Erythroblast (primary cell): ENCODE measurements at regions not wholly inside any gene's neighbourhood (a gene's known extent, or its start where the extent isn't known, plus 50 kb on each side); places are given as distances from the start of the nearest gene placed in this dataset.

Experiments used
- DNase-seq, 2 experiments: peaks; one replicate each; lab custom pipeline; 2025; lab: John Stamatoyannopoulos, UW
- GATA1 ChIP-seq: IDR thresholded peaks from 2 replicates; pipeline ENCODE4 v1.6.1; 2011; ENCODE audit warnings: low read depth, mild to moderate bottlenecking, control low read depth, low read length, moderate library complexity
- POLR2A ChIP-seq: IDR thresholded peaks from 2 replicates; pipeline ENCODE4 v1.6.1; 2011; ENCODE audit warnings: mild to moderate bottlenecking, low read length

DNA sequence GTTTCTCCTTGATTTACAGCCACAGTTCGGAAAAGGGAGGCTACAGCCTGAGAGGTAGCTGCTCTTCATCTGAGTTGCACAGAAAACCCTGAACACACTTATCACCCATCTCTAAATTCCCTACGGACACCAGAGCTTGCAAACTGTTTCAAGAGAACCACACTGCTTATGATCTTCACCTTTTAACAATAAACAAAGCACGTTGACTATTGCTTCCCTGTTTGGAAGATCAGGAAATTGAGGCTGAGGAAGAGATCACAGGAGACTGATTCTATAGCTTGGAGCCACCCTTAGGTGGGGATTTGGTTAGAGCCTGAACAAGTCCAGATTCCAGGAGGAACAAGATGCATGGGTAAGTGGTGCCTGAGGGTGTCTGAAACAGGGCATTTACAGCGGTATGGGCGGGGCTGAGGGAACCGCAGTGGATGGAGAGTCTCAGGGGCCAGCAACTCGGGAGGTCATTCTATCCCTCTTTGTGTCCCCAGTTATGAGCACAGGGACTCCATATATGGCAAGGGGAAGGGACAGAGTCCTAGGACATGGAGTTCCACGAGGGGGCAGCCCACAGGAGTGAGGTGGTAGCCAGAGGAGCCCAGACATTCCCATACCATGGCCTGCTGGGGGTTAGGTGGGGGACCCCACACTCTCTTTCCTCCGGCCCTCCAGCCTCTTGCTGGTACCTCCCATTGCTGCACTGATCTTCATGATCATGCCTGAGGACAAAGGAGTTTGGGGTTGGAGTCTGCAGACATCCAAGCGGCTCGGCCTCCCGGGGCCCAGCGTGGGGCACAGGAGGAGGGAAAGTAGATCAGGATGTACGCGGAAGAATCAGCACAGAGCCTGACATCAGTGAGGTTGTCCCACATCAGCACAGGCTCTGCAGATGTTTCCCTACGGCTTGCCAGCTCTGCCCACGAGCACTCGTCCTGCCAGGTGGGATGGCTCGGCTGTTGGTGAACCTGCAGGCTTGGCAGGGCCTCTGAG is 162.3 kb upstream of the ZNF536 start:
- TF ChIP-seq GATA1, result no peak
- no peak for TF ChIP-seq POLR2A
- DNase-seq, result no peak

DNA sequence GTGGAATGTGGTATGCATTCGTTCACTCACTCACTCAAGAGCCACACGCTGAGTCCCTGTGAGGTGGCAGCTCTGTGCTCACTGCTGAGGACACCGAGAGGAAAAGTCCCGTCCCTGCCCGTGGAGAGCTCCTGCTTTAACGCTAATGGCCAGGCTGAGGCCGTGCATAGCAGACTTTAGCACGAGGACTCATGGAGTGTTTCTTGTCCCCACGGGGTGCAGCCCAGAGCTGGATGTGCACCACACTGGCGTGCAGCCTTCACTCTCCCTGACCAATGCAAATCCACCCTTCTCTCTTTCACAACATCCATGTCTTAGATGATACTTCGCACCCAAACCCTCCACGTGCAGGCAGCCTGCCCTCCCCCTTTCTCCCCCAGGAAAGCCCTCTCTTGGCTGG is 159.6 kb upstream of the ZNF536 start:
- no peak for DNase-seq
- no peak for TF ChIP-seq GATA1
- TF ChIP-seq POLR2A, result no peak

DNA sequence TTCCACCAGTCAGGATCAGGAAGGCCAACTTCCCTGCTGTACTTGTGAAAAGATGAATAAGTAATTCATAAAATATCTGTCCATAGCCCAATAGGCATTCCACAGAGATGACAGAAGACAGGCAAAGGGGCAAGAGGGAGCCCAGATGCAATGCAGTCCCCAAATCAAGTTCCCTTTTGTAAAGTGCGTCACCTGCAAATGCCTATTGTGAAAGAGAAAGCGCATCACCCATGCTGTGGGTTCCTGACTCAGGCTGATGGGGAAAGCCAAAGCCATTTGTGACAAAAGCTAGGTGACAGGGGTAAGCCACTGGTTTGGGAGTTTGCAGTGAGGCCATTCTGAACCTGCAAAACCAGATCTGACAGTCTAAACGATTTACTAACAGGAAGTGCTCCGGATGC is 157.5 kb upstream of the ZNF536 start:
- no peak for TF ChIP-seq GATA1
- TF ChIP-seq POLR2A, result no peak
- DNase-seq, result no peak

DNA sequence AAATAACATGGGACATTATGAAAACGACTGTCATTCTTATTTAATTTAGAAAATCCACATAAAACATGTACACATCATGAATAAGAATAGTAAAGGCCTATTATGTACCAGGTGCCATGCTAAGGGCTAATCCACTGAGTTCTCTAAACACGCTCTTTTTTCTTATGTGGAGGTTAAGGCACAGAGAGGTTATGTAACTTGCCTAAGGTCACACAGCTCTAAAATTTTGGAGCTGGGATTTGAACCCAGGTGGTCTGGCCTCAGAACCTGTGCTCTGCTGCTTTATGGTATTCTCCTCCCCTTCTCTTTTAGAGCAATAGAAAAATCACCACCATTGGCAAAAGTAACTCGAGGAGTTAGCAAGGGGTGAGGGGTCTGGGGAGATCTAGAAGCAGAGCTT is 156.9 kb upstream of the ZNF536 start:
- TF ChIP-seq POLR2A (no peak), GATA1 (no peak)
- DNase-seq, result no peak

DNA sequence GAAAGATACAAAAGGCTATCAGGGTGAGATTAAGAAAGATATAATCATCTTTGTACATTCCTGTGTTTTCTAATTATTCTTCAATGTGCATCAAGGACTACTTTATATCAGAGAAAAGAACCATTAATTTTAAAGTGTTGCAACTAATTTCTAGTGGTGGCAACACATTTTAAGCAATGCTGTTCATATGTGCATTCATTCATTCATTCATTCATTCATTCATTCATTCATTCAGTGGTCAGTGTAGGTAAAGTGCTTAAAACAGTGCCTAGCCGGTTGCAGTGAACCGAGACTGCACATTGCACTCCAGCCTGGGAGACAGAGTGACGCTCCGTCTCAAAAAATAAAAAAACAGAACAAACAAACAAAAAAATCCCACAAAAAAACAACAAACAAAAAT is 155.7 kb upstream of the ZNF536 start:
- no peak for DNase-seq
- TF ChIP-seq POLR2A, result no peak
- no peak for TF ChIP-seq GATA1

DNA sequence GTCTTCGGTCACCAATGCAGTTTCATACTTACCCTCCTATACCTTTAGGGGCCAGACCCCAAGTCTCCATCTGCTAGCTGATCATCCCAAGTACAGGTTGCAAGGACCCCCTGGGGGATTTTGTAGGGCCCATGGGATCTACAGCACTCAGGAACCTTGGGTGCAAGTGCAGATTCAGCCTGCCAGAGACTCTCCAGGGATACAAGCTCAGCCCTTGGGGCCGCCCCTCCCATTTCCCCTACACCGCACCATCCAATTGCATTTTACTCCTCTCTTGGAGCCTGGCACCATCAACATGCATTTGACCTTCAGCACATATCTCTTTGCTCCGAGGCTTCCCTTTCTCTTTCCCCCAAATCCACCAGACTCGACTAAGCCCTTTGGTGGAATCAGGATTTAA is 154.7 kb upstream of the ZNF536 start:
- DNase-seq, result no peak
- TF ChIP-seq GATA1 (no peak), POLR2A (no peak)

DNA sequence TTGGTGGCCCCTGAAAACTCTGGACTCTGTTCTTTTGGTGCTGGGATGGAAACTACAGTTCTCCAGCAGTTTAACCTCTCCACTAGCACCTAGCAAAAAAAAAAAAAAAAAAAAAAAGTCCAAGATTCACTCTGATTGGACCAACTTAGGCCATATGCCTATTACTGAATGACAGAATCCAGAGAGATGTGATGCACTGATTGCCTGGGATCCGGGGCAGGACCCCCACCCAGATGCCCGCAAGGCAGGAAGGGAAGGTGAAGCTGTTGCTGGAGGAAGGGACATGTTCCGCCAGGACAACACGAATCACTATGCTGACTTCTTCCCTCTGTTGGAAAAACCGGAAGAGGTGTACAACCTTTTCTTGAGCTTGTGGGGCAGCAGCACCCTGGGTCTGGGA is 152.5 kb upstream of the ZNF536 start:
- no peak for DNase-seq
- TF ChIP-seq GATA1 (no peak), POLR2A (no peak)

DNA sequence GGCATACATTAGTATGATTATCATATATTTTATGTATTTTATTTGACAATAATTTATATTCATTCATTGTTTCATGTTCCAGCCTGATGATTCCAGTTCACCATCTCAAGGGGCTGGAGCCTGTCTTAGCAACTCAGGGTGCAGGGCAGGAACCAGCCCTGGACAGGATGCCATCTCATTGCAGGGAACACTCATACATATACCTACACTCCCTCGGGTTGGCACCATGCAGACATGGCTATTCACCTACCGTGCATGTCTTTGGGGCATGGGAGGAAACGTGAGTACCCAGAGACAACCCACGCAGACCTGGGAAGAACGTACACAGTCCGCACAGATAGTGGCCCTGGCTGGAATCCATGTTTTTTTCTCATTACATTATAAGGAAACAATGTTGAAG is 151.0 kb upstream of the ZNF536 start:
- DNase-seq, result no peak
- TF ChIP-seq POLR2A (no peak), GATA1 (no peak)

DNA sequence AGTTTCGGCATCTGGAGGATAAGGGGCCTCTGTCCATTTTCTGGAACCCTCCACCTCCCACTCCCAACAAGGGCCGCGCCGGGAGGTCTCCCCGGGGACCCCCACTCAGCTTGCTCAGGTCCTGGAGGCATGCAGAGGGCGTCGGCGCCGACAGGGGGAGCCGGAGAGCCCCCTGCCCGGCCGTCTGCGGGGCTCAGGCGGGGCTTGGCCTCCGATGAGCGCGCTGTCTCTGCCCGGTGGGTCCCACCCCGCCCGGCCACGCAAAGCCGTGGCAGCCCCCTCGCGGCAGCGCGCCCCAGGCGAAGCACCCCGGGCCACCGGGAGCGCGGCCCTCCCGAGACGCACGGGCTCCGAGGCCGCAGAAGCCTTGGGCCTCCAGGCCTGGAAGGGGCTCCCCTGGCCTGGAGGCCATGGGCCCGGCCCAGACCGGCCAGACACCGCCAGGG is 149.7 kb upstream of the ZNF536 start:
- peak in 1 of 2 experiments; percentile 25 for DNase-seq
- TF ChIP-seq GATA1 (no peak), POLR2A (no peak)

DNA sequence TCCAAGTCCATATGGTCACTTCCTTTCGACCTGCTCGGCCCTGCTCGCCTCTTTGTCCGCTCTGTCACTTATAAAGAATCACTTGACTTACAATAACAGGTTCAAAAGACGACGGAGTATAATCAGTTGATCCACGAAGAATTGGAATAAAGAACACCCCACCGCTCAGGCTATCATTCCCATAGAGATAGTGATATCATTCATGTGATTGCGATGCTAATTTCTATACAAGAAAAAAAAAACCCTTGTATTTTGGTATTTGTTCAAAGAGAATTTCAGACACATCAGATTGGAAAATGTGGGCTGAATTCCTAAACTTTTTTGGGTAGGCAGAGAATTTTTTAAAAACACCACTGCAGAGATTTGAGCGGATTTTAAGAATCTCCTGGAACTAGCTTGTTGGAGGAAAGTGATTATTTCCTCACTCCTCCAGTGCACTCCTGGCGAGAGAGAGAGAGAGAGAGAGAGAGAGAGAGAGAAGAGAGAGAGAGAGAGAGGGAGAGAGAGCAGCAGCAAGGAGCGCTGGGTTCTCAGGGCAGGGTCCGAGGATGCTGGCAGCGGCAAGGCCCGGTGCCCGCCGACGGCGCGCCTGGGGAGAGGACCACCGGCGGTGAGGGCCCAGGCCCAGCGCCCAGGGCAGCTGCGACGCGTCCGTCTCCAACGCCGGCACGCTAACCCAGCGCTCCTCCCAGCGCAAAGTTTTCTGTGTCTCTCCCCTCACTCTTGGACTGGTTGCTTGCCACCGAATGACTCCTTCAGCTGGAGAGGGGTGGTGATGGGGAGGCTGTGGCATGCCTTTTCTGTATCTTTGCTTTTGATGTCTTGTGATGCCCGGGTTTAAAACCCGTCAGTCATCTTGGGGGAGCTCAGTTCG is 149.0 kb upstream of the ZNF536 start:
- TF ChIP-seq POLR2A (no peak), GATA1 (no peak)
- no peak for DNase-seq

DNA sequence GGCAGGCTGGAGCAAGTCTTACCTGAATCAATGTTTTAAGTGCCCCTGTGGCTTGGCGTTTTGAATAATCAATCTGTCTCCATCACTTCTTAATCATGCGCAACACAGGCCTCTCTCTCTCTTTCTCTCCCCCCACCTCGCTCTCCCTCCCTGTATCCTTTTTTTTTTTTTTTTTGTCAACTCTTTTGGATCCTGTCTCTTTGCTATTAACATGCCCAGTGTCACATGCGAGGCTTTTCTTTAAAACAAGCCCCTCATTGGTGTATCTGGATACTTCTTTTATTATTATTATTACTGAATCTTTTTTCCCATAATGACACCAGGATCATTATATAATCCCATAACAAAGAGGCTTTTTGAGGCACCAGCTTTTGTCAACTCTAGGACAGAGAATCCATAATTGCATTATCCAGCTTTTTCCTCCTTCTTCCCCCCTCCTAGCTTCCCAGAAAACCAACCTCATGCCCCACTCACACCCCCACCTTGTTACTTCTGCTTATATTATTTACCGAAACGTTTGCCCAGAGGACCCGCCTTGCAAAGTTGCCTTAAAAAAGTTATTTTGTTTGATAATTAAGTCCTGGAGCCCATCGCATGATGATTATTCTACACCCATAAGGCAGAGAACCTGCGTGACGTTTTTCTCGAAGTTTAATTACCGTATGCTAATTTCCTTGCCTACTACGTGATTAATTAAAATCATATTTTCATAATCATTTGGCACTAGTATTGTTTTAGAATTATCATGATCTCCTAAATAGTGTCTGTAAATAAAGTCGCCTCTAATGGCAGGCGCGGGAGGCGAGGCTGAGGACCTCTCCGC is 148.1 kb upstream of the ZNF536 start:
- no peak for TF ChIP-seq GATA1
- TF ChIP-seq POLR2A, result no peak
- no peak for DNase-seq

DNA sequence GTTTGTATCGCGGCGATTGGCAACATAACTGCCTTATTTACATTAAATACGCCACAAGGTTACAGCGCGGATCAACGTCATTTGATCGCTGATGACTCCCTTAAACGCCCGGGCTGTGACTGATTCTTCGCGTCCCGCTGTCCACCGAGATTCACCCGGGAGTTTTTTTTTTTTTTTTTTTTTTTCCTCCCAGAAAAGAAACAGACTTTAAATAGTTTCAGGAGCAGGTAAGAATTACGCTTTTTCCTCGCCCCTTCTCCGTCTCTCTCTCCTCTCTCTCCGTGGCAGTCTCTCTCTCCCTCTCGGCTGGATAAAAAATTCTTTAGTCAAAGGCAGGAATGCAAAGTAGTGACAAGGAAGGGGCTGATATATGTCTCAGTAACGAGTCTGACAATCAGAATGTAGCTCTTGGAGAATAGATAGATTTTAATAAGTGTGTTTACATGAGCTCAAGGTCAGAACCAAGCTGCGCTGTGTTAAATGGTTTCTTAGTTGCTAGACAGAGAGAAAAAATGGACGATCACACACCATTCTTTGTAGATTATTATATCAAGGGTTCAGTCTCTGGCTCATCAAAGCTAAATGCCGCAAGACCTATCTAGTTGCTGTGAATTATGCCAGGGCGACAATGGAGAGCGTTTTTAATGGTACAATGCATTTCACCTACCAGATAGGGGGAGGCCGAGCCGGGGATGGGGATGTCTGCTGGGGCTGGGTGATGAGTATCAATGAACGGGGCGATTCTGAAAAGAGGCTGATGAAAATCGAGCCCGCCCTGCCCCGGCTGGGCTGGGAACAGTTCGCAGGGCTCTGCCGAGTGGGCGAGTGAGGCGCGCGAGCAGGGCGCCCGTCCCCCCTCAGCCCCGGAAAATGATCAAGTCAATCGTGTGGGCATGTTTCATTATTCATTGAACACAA is 147.2 kb upstream of the ZNF536 start:
- DNase-seq, result no peak
- TF ChIP-seq POLR2A, result no peak
- no peak for TF ChIP-seq GATA1
